Gastroesophageal sphincter (tissue), 4 donors: ENCODE measurements at regions not wholly inside any gene's neighbourhood (a gene's known extent, or its start where the extent isn't known, plus 50 kb on each side); places are given as distances from the start of the nearest gene placed in this dataset.
"Not testable (repeated sequence)": the region's sequence is repeated elsewhere in the genome, so short reads cannot be mapped to it uniquely, and the experiment has no call there.

Experiments
- ATAC-seq: fragments of 150-250 bp; one replicate; pipeline ENCODE4 v1.9.1; 2016; ENCODE audit warnings: mild to moderate bottlenecking, moderate library complexity
- H3K27ac ChIP-seq, 4 donors: fragments of 200-600 bp; sonication (generic) in 3 of 4; 1 replicate in 3 of 4; 2 replicates in 1 of 4; pipeline ENCODE4 v1.5.1; 2016 to 2019
- H3K27me3 ChIP-seq: fragments of 200-600 bp; sonication (generic); one replicate; pipeline ENCODE4 v1.5.1; 2019
- H3K36me3 ChIP-seq, 2 donors: fragments of 200-600 bp; sonication (generic); one replicate each; pipeline ENCODE4 v1.5.1; 2019; ENCODE audit warnings: control low read depth in 1 of 2
- H3K4me1 ChIP-seq, 3 donors: fragments of 200-600 bp; sonication (generic); 1 replicate in 2 of 3; 2 replicates in 1 of 3; pipeline ENCODE4 v1.5.1; 2016 to 2019; ENCODE audit warnings: control low read depth in 2 of 3
- H3K4me3 ChIP-seq, 2 donors: fragments of 200-600 bp; sonication (generic); one replicate each; pipeline ENCODE4 v1.5.1; 2019; ENCODE audit warnings: mild to moderate bottlenecking in 1 of 2, moderate library complexity in 1 of 2
- H3K9me3 ChIP-seq, 3 donors: fragments of 200-600 bp; sonication (generic); one replicate each; pipeline ENCODE4 v1.5.1; 2017 to 2019; ENCODE audit warnings: control low read depth in 2 of 3
- EP300 ChIP-seq: sonication (generic); formaldehyde crosslinking; IDR thresholded peaks from one replicate; pipeline ENCODE4 v1.6.1; 2017; ENCODE audit warnings: antibody characterized with exemption, mild to moderate bottlenecking
- POLR2A ChIP-seq, 2 donors: fragments of 450-650 bp; IDR thresholded peaks; one replicate each; pipeline ENCODE4 v1.6.1; 2017; ENCODE audit warnings: antibody characterized with exemption in 2 of 2, mild to moderate bottlenecking in 2 of 2, moderate library complexity in 1 of 2
- POLR2AphosphoS5 ChIP-seq: sonication (generic); formaldehyde crosslinking; IDR thresholded peaks from one replicate; pipeline ENCODE4 v1.6.1; 2017; ENCODE audit warnings: antibody characterized with exemption
- WGBS, 2 donors: methylation state at CpG; one replicate each; pipeline ENCODE4 v1.1.5; 2018; ENCODE audit warnings: low coverage in 1 of 2; 5-methylcytosine and 5-hydroxymethylcytosine counted together
- TF ChIP-seq, protein P1 (sequence below), 4 experiments: fragments of 200-600 bp in 2 of 4; fragments of 450-650 bp in 2 of 4; sonication (generic) in 1 of 4; IDR thresholded peaks; one replicate each; pipeline ENCODE4 v1.5.1; 2017 to 2019; ENCODE audit warnings: antibody characterized with exemption in 4 of 4, mild to moderate bottlenecking in 2 of 4, moderate library complexity in 2 of 4

DNA sequence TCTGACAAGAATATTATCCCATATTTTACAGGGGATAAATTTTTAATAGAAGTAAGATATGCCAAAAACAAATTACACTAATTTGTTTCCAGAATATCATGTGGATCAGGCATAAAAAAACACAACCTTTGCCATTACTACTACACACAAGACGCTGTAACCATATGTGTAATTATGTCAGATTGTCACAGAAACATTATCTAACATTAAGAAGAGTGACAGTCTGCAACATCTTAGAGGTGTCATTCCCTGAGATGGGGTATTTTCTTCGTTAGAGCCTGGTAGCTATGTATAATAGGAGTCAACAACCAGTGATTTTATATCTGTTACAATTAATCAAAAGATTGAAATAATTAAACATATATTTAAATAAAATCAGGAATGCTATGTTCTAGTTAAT lies 518.9 kb downstream of the RERGL start:
- WGBS, 2 donors = 46 to 54% methylated on average over 2 of the region's 2 CpGs
- Histone ChIP-seq H3K36me3 (no peaks in the 10 kb centered on the region), H3K27ac (no peak overlapping the region), H3K4me1 (no peaks in the 10 kb centered on the region), H3K27me3 (no peaks in the 10 kb centered on the region), H3K4me3 (no peak overlapping the region), H3K9me3 (no peaks in the 10 kb centered on the region)
- ATAC-seq = no peak
- TF ChIP-seq POLR2AphosphoS5 = no peak
- TF ChIP-seq, protein P1, sequence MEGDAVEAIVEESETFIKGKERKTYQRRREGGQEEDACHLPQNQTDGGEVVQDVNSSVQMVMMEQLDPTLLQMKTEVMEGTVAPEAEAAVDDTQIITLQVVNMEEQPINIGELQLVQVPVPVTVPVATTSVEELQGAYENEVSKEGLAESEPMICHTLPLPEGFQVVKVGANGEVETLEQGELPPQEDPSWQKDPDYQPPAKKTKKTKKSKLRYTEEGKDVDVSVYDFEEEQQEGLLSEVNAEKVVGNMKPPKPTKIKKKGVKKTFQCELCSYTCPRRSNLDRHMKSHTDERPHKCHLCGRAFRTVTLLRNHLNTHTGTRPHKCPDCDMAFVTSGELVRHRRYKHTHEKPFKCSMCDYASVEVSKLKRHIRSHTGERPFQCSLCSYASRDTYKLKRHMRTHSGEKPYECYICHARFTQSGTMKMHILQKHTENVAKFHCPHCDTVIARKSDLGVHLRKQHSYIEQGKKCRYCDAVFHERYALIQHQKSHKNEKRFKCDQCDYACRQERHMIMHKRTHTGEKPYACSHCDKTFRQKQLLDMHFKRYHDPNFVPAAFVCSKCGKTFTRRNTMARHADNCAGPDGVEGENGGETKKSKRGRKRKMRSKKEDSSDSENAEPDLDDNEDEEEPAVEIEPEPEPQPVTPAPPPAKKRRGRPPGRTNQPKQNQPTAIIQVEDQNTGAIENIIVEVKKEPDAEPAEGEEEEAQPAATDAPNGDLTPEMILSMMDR (IDR thresholded peaks at IDR 0.05) = no peak
- TF ChIP-seq EP300 = no peak
- TF ChIP-seq POLR2A (IDR thresholded peaks at IDR 0.05) = no peak

DNA sequence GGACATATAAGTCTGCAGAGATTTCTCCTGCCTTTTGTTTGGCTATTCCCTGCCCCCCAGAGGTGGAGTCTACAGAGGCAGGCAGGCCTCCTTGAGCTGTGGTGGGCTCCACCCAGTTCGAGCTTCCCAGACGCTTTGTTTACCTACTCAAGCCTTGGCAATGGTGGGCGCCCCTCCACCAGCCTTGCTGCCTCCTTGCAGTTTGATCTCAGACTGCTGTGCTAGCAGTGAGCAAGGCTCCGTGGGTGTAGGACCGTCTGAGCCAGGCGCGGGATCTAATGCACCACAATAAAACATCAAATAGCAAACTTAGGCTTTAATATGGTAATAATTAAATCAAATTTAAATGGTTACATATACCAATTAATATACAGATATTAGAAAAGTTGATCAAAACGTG lies 525.4 kb downstream of the RERGL start:
- not testable (repeated sequence) for H3K9me3 ChIP-seq, ATAC-seq, H3K36me3 ChIP-seq, H3K4me3 ChIP-seq, H3K27ac ChIP-seq, H3K27me3 ChIP-seq, H3K4me1 ChIP-seq
- 78 to 80% methylated on average over 4 to 5 of the region's 8 CpGs for WGBS, 2 donors

DNA sequence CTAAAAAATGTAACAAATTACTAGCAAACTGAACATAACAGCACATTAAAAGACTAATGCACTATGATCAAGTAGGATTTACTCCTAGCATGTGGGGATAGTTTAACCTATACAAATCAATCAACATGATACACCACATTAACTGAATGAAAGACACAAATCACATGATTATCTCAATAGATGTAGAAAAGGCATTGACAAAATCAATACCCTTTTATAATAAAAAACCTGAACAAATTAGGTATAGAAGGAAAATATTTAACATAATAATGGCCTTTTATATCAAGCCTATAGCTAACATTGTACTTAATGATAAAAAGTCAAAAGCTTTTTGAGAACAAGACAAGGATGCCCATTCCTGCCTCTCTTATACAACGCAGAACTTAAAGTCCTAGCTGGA lies 540.0 kb downstream of the RERGL start:
- no peak for TF ChIP-seq POLR2A (IDR thresholded peaks at IDR 0.05)
- TF ChIP-seq EP300 = no peak
- no peak overlapping the region for H3K4me3 ChIP-seq
- no peak for ATAC-seq
- H3K9me3 ChIP-seq = peaks cover 0 to 7% (median 0%) of the 10 kb centered on the region in 3 donors
- no peaks in the 10 kb centered on the region for H3K36me3 ChIP-seq
- H3K27ac ChIP-seq = no peak overlapping the region
- WGBS, 2 donors = 87 to 100% methylated on average over 1 of the region's 1 CpG
- H3K4me1 ChIP-seq = no peaks in the 10 kb centered on the region
- no peaks in the 10 kb centered on the region for H3K27me3 ChIP-seq

DNA sequence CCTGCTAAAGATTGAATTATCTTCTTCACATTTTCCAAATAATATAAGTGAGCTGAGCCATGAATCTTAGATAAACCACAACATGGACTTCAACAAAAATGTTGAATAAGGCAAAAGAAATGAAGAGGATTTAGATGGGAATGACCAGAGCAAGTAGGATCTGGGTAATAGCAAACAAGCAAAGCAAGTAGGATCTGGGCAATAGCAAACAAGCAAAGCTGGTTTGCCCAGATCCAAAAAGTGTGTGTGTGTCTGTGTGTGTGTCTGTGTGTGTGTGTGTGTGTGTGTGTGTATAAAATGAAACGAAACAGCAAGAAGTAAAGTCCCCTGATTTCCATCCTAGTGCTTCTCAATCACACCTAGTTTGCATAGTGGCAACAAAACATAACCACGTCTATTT lies 549.1 kb downstream of the RERGL start:
- no peaks in the 10 kb centered on the region for H3K27me3 ChIP-seq
- whole genome bisulfite sequencing, 2 donors = 67 to 73% methylated on average over 2 of the region's 2 CpGs
- H3K27ac ChIP-seq = no peak overlapping the region
- ATAC-seq = no peak
- H3K9me3 ChIP-seq = peaks cover 0 to 20% (median 0%) of the 10 kb centered on the region in 3 donors
- no peaks in the 10 kb centered on the region for H3K4me1 ChIP-seq
- H3K4me3 ChIP-seq = no peak overlapping the region
- TF ChIP-seq POLR2A (IDR thresholded peaks at IDR 0.05) (no peak), POLR2AphosphoS5 (no peak), EP300 (no peak)
- TF ChIP-seq, protein P1 (IDR thresholded peaks at IDR 0.05) = no peak
- no peaks in the 10 kb centered on the region for H3K36me3 ChIP-seq

DNA sequence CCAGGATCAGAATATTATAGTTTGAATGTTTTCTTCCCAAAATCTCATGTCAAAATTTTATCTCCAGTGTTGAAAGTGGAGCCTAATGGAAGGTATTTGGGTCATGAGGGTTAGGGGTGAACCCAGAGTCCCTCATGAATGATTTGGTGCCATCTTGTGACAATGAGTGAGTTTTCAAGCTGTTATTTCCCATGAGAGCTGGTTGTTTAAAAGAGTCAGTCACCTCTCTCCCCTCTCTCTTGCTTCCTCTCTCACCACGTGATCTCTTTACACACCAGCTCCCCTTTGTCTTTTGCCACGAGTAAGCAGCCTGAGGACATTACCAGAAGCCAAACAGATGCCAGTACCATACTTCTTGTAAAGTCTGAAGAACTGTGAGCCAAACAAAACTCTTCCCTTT lies 561.6 kb downstream of the RERGL start:
- Histone ChIP-seq H3K27me3 (no peaks in the 10 kb centered on the region), H3K27ac (no peak overlapping the region), H3K4me3 (no peak overlapping the region), H3K9me3 (no peaks in the 10 kb centered on the region), H3K36me3 (no peaks in the 10 kb centered on the region), H3K4me1 (no peaks in the 10 kb centered on the region)
- no peak for ATAC-seq
- no peak for TF ChIP-seq POLR2AphosphoS5
- TF ChIP-seq, protein P1 (IDR thresholded peaks at IDR 0.05) = no peak
- TF ChIP-seq EP300 = no peak
- no peak for TF ChIP-seq POLR2A (IDR thresholded peaks at IDR 0.05)
- 0 to 5% methylated on average over 1 to 2 of the region's 2 CpGs for WGBS, 2 donors

DNA sequence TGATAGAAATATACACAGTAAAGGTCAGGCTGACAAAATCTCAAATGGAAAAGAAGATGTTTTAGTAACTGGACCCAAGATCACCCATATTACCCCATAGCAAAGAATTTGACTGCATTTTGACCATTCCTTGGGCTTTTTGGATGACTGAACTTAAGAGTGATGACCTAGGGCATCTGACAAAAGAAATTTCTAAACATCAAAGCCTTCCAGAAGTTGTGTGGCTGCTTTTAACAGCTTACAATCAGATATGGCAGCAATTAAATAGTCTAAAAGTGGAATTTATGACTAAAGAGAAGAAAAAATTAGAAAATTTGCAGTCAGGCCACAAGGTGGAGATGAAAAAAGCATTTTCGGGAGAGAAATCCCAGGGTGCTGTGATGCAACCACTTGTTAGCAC lies 563.0 kb downstream of the RERGL start:
- Histone ChIP-seq H3K4me3 (no peak overlapping the region), H3K27ac (no peak overlapping the region), H3K27me3 (no peaks in the 10 kb centered on the region), H3K9me3 (no peaks in the 10 kb centered on the region), H3K4me1 (no peaks in the 10 kb centered on the region), H3K36me3 (no peaks in the 10 kb centered on the region)
- ATAC-seq = no peak
- TF ChIP-seq EP300 (no peak), POLR2AphosphoS5 (no peak), POLR2A (IDR thresholded peaks at IDR 0.05) (no peak)
- TF ChIP-seq, protein P1 (IDR thresholded peaks at IDR 0.05) = no peak
- WGBS, 2 donors = 45 to 90% methylated on average over 1 of the region's 1 CpG
